SK-N-SH (cell line): ENCODE measurements at regions not wholly inside any gene's neighbourhood (a gene's known extent, or its start where the extent isn't known, plus 50 kb on each side); places are given as distances from the start of the nearest gene placed in this dataset.

Experiments used
- CTCF ChIA-PET: fragments of 300-600, 350-600 bp; formaldehyde crosslinking; extraction: SDS; loops from one replicate; lab custom pipeline; 2021; lab: Yijun Ruan, JAX
- POLR2A ChIA-PET: fragments of 350-600 bp; sonication (Branson Sonifier 250); formaldehyde crosslinking; extraction: SDS; loops from one replicate; lab custom pipeline; 2020; ENCODE audit warnings: antibody characterized with exemption, inconsistent platforms; lab: Yijun Ruan, JAX
- DNase-seq: peaks from one replicate; pipeline ENCODE4 v3.0.0; 2012
- H2AFZ ChIP-seq: fragments of 200-600 bp; sonication (generic); 2 replicates; pipeline ENCODE4 v1.8.1; 2016; ENCODE audit warnings: antibody characterized with exemption, mild to moderate bottlenecking, low read depth
- H3F3A ChIP-seq: fragments of 200-600 bp; sonication (generic); replicated peaks from 2 replicates; pipeline ENCODE3; 2016; ENCODE audit warnings: antibody characterized with exemption, mild to moderate bottlenecking; ENCODE audit not compliant: insufficient read depth
- H3K27ac ChIP-seq, 2 experiments: fragments of 200-500 bp in 1 of 2; fragments of 200-600 bp in 1 of 2; sonication (Bioruptor generic) in 1 of 2; sonication (generic), shearing (Covaris generic) in 1 of 2; 2 replicates each; pipeline versions ENCODE4 v1.5.1 to v1.6.1; 2014 to 2016; ENCODE audit warnings: low read depth in 2 of 2, inconsistent platforms in 1 of 2, low read length in 1 of 2, mild to moderate bottlenecking in 1 of 2, mixed read lengths in 1 of 2
- H3K27me3 ChIP-seq: fragments of 200-600 bp; sonication (generic), shearing (Covaris generic); 2 replicates; pipeline ENCODE4 v1.6.1; 2016; ENCODE audit warnings: mixed run types; ENCODE audit not compliant: insufficient read depth
- H3K36me3 ChIP-seq, 2 experiments: fragments of 200-500 bp in 1 of 2; fragments of 200-600 bp in 1 of 2; sonication (Bioruptor generic) in 1 of 2; sonication (generic) in 1 of 2; replicated peaks in 1 of 2; 2 replicates each; pipeline versions ENCODE3 to v1.5.1; 2014 to 2016; ENCODE audit warnings: low read length in 1 of 2, mild to moderate bottlenecking in 1 of 2; ENCODE audit not compliant: insufficient read depth in 2 of 2, control insufficient read depth in 1 of 2
- H3K4me1 ChIP-seq, 2 experiments: fragments of 200-500 bp in 1 of 2; fragments of 200-600 bp in 1 of 2; sonication (Bioruptor generic) in 1 of 2; sonication (generic), shearing (Covaris generic) in 1 of 2; 2 replicates each; pipeline versions ENCODE4 v1.5.1 to v1.6.1; 2014 to 2016; ENCODE audit warnings: low read depth in 1 of 2, low read length in 1 of 2, mixed run types in 1 of 2; ENCODE audit not compliant: insufficient read depth in 2 of 2, control insufficient read depth in 1 of 2
- H3K4me2 ChIP-seq: fragments of 200-600 bp; sonication (generic), shearing (Covaris generic); 2 replicates; pipeline ENCODE4 v1.6.1; 2017; ENCODE audit warnings: mixed run types
- H3K4me3 ChIP-seq, 2 experiments: fragments of 200-500 bp in 1 of 2; fragments of 200-600 bp in 1 of 2; sonication (Bioruptor generic) in 1 of 2; sonication (generic), shearing (Covaris generic) in 1 of 2; 2 replicates each; pipeline versions ENCODE4 v1.5.1 to v1.8.1; 2014 to 2016; ENCODE audit warnings: low read depth in 2 of 2, inconsistent platforms in 1 of 2, low read length in 1 of 2, mild to moderate bottlenecking in 1 of 2, mixed read lengths in 1 of 2, moderate library complexity in 1 of 2
- H3K79me2 ChIP-seq: fragments of 200-600 bp; sonication (generic); 2 replicates; pipeline ENCODE4 v1.8.1; 2017; ENCODE audit warnings: mild to moderate bottlenecking; ENCODE audit not compliant: insufficient read depth
- H3K9ac ChIP-seq: fragments of 200-600 bp; sonication (generic); 2 replicates; pipeline ENCODE4 v1.6.1; 2017; ENCODE audit warnings: mixed run types
- H3K9me2 ChIP-seq: fragments of 200-600 bp; sonication (generic); 2 replicates; pipeline ENCODE4 v1.6.1; 2017; ENCODE audit warnings: mixed run types
- H3K9me3 ChIP-seq: fragments of 200-600 bp; sonication (generic); 2 replicates; pipeline ENCODE4 v1.6.1; 2017; ENCODE audit warnings: mixed run types, mild to moderate bottlenecking, moderate library complexity
- H4K20me1 ChIP-seq: fragments of 200-600 bp; sonication (generic); 2 replicates; pipeline ENCODE4 v1.6.1; 2017; ENCODE audit warnings: mild to moderate bottlenecking, mixed run types; ENCODE audit not compliant: insufficient read depth
- CHD2 ChIP-seq: fragments of 150-350 bp; IDR thresholded peaks from 2 replicates; pipeline ENCODE4 v1.6.1; 2018; ENCODE audit warnings: low read length; ENCODE audit not compliant: partially characterized antibody
- CTCF ChIP-seq: fragments of 200-600 bp; sonication (generic); IDR thresholded peaks from 2 replicates; pipeline ENCODE4 v1.6.1; 2017; ENCODE audit warnings: antibody characterized with exemption, mild to moderate bottlenecking, moderate library complexity
- EP300 ChIP-seq, 2 experiments: IDR thresholded peaks; 2 replicates each; pipeline versions ENCODE4 v1.4.0 to v1.6.1; 2012; ENCODE audit warnings: borderline replicate concordance in 1 of 2, low read depth in 1 of 2, low read length in 1 of 2
- EZH2phosphoT487 ChIP-seq: fragments of 200-600 bp; sonication (generic); IDR thresholded peaks from 2 replicates; pipeline ENCODE4 v1.6.1; 2017; ENCODE audit warnings: low read depth, mixed run types, mild to moderate bottlenecking, antibody characterized with exemption, moderate library complexity, borderline replicate concordance
- FOSL2 ChIP-seq: IDR thresholded peaks from 2 replicates; pipeline ENCODE4 v1.4.0; 2012; ENCODE audit warnings: low read depth, mild to moderate bottlenecking, moderate library complexity, borderline replicate concordance
- GABPA ChIP-seq: IDR thresholded peaks from 2 replicates; pipeline ENCODE4 v1.4.0; 2012; ENCODE audit warnings: low read depth, mild to moderate bottlenecking
- GATA2 ChIP-seq: sonication (generic); formaldehyde crosslinking; IDR thresholded peaks from 2 replicates; pipeline ENCODE4 v1.5.0; 2020; ENCODE audit warnings: mild to moderate bottlenecking, missing genetic modification reagents
- IRF3 ChIP-seq: fragments of 150-350 bp; IDR thresholded peaks from 2 replicates; pipeline ENCODE4 v1.6.1; 2016; ENCODE audit warnings: mild to moderate bottlenecking, low read depth, low read length
- JUND ChIP-seq: IDR thresholded peaks from 2 replicates; pipeline ENCODE4 v1.4.0; 2012
- MAX ChIP-seq: IDR thresholded peaks from 2 replicates; pipeline ENCODE4 v1.4.0; 2012; ENCODE audit warnings: low read depth
- MXI1 ChIP-seq: IDR thresholded peaks from 2 replicates; pipeline ENCODE4 v1.6.1; 2012; ENCODE audit warnings: mild to moderate bottlenecking, low read depth, low read length, improper control_type of control experiment
- NFIC ChIP-seq: IDR thresholded peaks from 2 replicates; pipeline ENCODE4 v1.4.0; 2012; ENCODE audit warnings: borderline replicate concordance
- PBX3 ChIP-seq: IDR thresholded peaks from 2 replicates; pipeline ENCODE4; 2012
- RXRA ChIP-seq: IDR thresholded peaks from 2 replicates; pipeline ENCODE4 v1.4.0; 2012; ENCODE audit warnings: low read depth, mild to moderate bottlenecking, borderline replicate concordance
- SIN3A ChIP-seq: IDR thresholded peaks from 2 replicates; pipeline ENCODE4 v1.6.1; 2012; ENCODE audit warnings: low read depth, mild to moderate bottlenecking, low read length, moderate library complexity, borderline replicate concordance
- TAF1 ChIP-seq: IDR thresholded peaks from 2 replicates; pipeline ENCODE4 v1.6.1; 2012; ENCODE audit warnings: low read depth, mild to moderate bottlenecking, low read length, moderate library complexity, borderline replicate concordance
- TCF12 ChIP-seq: IDR thresholded peaks from 2 replicates; pipeline ENCODE4 v1.4.0; 2012
- USF1 ChIP-seq: IDR thresholded peaks from 2 replicates; pipeline ENCODE4 v1.4.0; 2012; ENCODE audit warnings: low read depth, borderline replicate concordance
- whole genome bisulfite sequencing: methylation state at CpG from one replicate; pipeline ENCODE4 v1.1.6; 2017; ENCODE audit warnings: low lambda C conversion rate; 5-methylcytosine and 5-hydroxymethylcytosine counted together

GRCh38 chr10:21071001-21071673, 174.0 kb upstream of the NEBL start:
- POLR2A ChIA-PET = no interaction called here
- TF ChIP-seq NFIC (no peak), GATA2 (CRISPR knock-in tag) (no peak), CHD2 (no peak), MXI1 (no peak), FOSL2 (no peak), TAF1 (no peak), JUND (no peak), SIN3A (no peak), RXRA (no peak), PBX3 (no peak), EP300 (IDR thresholded peaks at IDR 0.05; ENCODE audit: borderline replicate concordance in 1 of 2, low read depth in 1 of 2, low read length in 1 of 2) (no peak), GABPA (no peak), IRF3 (no peak), TCF12 (no peak), CTCF (no peak), EZH2phosphoT487 (no peak), MAX (no peak), USF1 (no peak)
- H3K4me2 ChIP-seq = no peak overlapping the region
- H3K27ac ChIP-seq = peak overlapping the region in 1 of 2 experiments; percentile 90; a peak in 2 of 4 replicates
- no peaks in the 10 kb centered on the region for H3K36me3 ChIP-seq
- no peaks in the 10 kb centered on the region for H3K79me2 ChIP-seq
- no peaks in the 10 kb centered on the region for H4K20me1 ChIP-seq
- H3K4me3 ChIP-seq = no peak overlapping the region
- H3K9me2 ChIP-seq = no peaks in the 10 kb centered on the region
- no peaks in the 10 kb centered on the region for H3F3A ChIP-seq
- DNase-seq = no peak
- H3K9me3 ChIP-seq = no peaks in the 10 kb centered on the region
- H3K27me3 ChIP-seq = no peaks in the 10 kb centered on the region
- no peak overlapping the region for H3K9ac ChIP-seq
- CTCF ChIA-PET = interaction anchor here (1.2 to 3.3 kb wide), 2 partner anchors 8 to 198 kb away, joined by 8 to 12 read pairs; no protein-coding TSS in a partner anchor
- peaks cover 9 to 25% of the 10 kb centered on the region in 2 experiments; a peak in 2 of 4 replicates for H3K4me1 ChIP-seq
- 61% methylated on average over 3 of the region's 3 CpGs for WGBS
- H2AFZ ChIP-seq = no peak overlapping the region
